ENCODE measurements at regions not wholly inside any gene's neighbourhood (a gene's known extent, or its start where the extent isn't known, plus 50 kb on each side); places are given as distances from the start of the nearest gene placed in this dataset.

GRCh38 chr3:28890373-28890772 is 390.5 kb upstream of the RBMS3 start:
- TF ChIP-seq CTCF (IDR thresholded peaks at IDR 0.05; ENCODE audit: extremely low read depth, insufficient read depth, missing control alignments), result no peak
- DNase-seq (ENCODE audit: low spot score), result no peak
- in situ Hi-C loops (cut with MboI; ENCODE audit: low pct_unique_long_range_greater_than_20kb, low sequenced_read_pairs, unreplicated experiment), result no loop called here

- in situ Hi-C loops (cut with MboI; ENCODE audit: low pct_unique_long_range_greater_than_20kb, low sequenced_read_pairs, unreplicated experiment), result no loop called here
- no peak for TF ChIP-seq CTCF (IDR thresholded peaks at IDR 0.05; ENCODE audit: extremely low read depth, insufficient read depth, missing control alignments)
- no peak for DNase-seq (ENCODE audit: low spot score)
These were observed 389.4 kb upstream of the RBMS3 start for GRCh38 chr3:28891485-28891884.

- DNase-seq (ENCODE audit: low spot score), result no peak
- in situ Hi-C loops (cut with MboI; ENCODE audit: low pct_unique_long_range_greater_than_20kb, low sequenced_read_pairs, unreplicated experiment), result no loop called here
- TF ChIP-seq CTCF (IDR thresholded peaks at IDR 0.05; ENCODE audit: extremely low read depth, insufficient read depth, missing control alignments), result no peak
These were observed 380.6 kb upstream of the RBMS3 start for GRCh38 chr3:28900301-28900700.

- in situ Hi-C loops (cut with MboI; ENCODE audit: low pct_unique_long_range_greater_than_20kb, low sequenced_read_pairs, unreplicated experiment), result no loop called here
- TF ChIP-seq CTCF (IDR thresholded peaks at IDR 0.05; ENCODE audit: extremely low read depth, insufficient read depth, missing control alignments), result no peak
- no peak for DNase-seq (ENCODE audit: low spot score)
These were observed 379.9 kb upstream of the RBMS3 start for GRCh38 chr3:28901018-28901417.

- TF ChIP-seq CTCF (IDR thresholded peaks at IDR 0.05; ENCODE audit: extremely low read depth, insufficient read depth, missing control alignments), result no peak
- in situ Hi-C loops (cut with MboI; ENCODE audit: low pct_unique_long_range_greater_than_20kb, low sequenced_read_pairs, unreplicated experiment), result no loop called here
- no peak for DNase-seq (ENCODE audit: low spot score)
These were observed 377.7 kb upstream of the RBMS3 start for GRCh38 chr3:28903171-28903601.

- in situ Hi-C loops (cut with MboI; ENCODE audit: low pct_unique_long_range_greater_than_20kb, low sequenced_read_pairs, unreplicated experiment), result no loop called here
- no peak for TF ChIP-seq CTCF (IDR thresholded peaks at IDR 0.05; ENCODE audit: extremely low read depth, insufficient read depth, missing control alignments)
- no peak for DNase-seq (ENCODE audit: low spot score)
These were observed 375.1 kb upstream of the RBMS3 start for GRCh38 chr3:28905798-28906197.

Data from GM13977 (cell line).